LNCAP (cell line): ENCODE measurements at regions not wholly inside any gene's neighbourhood (a gene's known extent, or its start where the extent isn't known, plus 50 kb on each side); places are given as distances from the start of the nearest gene placed in this dataset.

Experiments
- CTCF ChIP-seq: fragments of 450-650 bp; IDR thresholded peaks from 2 replicates; pipeline ENCODE4 v1.5.1; 2017; ENCODE audit warnings: mild to moderate bottlenecking

DNA sequence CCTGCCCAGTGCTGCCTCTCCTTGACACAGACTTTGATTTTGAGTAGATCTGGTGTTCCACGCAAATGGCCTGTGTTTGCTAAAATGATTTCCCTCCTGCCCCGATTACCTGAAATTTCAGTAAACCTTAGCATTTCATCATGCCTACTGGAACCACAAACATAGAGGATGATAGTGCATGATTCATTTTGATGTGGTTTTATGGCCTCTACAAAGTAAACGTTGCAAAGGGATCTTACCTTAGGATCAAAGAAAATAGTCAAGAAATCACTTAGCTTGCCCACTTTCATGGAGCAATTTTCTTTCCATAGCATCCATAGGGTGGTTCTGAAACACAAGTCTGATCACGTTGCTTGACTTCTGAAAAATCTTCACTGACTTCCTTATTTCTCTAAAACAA lies 524.6 kb upstream of the ATP11B start:
- TF ChIP-seq CTCF: no peak

DNA sequence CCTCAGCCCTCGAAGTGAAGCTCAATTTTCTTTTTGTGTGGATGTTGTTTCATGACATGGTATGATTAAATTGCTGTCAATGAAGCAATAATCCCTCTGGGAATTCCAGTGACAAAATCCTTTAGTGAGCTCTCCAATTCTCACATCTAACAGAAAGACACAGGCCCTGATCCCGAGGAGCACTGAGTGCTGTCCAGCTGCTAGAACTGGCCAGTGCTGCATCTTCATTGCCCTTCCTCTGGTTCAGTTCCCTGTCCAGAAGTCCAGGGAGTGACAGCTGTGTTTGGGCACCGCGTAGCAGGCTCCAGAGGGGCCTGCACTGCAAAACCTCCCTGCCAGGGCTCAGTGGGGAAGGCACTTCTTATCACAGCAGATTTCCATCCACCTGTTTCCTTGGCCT lies 516.8 kb upstream of the ATP11B start:
- TF ChIP-seq CTCF: no peak

GRCh38 chr3:182284793-182285192 lies 508.5 kb upstream of the ATP11B start:
- TF ChIP-seq CTCF: no peak

DNA sequence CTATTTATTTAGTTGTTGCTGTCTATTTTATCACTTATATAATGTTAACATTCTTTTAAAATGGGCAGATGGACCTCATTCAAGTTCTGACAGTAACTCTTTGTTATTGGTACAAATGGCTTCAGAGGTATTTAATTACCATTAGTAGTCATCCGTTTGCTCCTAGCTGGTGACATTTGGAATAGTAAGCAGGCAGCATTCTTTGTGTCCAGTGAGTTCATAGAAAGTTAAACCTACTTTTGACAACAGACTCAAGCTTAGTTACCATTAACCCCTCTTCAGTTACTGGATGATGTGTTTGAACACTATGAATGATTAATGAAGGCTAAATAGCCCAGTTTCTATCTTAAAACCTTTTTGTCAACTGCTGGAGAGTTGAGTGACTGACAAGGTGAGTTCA lies 500.7 kb upstream of the ATP11B start:
- no peak for TF ChIP-seq CTCF

- TF ChIP-seq CTCF: no peak
Observed at GRCh38 chr3:182294256-182294655, 499.0 kb upstream of the ATP11B start.

DNA sequence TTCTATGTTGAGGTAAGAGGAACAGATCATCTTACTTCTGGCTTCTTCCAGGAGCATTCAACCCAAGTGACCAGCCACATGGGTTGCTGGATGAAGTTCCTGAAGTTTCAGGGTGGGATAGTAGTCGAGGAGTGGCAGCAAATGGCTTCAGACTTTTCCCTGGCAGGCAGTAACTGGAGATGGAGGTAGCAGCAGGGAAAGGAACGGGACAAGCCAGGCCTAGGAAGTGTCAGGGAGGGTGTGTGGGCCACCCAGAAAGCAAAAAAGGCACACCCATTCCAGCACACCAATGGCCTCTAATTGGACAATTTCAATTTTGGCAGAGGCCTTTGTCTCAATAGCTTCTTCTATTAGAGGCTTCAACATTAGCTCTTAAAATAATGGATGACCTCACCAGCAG lies 498.6 kb upstream of the ATP11B start:
- TF ChIP-seq CTCF: no peak

- no peak for TF ChIP-seq CTCF
Observed at GRCh38 chr3:182300266-182300665, 493.0 kb upstream of the ATP11B start.

DNA sequence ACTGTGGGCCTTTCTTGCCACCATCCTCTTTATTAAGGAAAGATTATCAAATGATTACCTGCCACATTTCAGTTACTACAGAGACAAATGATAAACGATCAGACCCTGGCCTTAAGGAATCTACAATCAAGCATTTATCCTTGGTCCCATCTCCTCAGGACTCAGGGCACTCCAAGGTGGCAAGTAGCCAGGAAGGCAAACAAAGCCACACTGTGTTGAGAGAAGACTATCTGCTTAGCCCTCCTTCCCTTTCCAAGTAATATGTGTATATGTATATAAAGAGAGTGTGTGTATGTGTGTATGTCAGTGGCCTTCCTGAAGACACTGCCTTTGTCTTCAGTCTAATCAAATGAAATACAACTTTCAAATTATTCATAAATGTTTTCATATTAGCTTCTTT lies 490.1 kb upstream of the ATP11B start:
- no peak for TF ChIP-seq CTCF
